ENCODE measurements at regions not wholly inside any gene's neighbourhood (a gene's known extent, or its start where the extent isn't known, plus 50 kb on each side); places are given as distances from the start of the nearest gene placed in this dataset.

- no peaks in the 10 kb centered on the region for H3K9me3 ChIP-seq
- intact Hi-C loops (cut with DNase I): no loop called here
- no peaks in the 10 kb centered on the region for H3K36me3 ChIP-seq
- no peak overlapping the region for H3K4me3 ChIP-seq
- H3K27ac ChIP-seq: no peak overlapping the region
- WGBS, 2 donors: 85 to 92% methylated on average over 1 of the region's 1 CpG
- TF ChIP-seq EP300 (IDR thresholded peaks at IDR 0.05) (no peak), POLR2AphosphoS5 (IDR thresholded peaks at IDR 0.05) (no peak)
- no peaks in the 10 kb centered on the region for H3K27me3 ChIP-seq
- no peaks in the 10 kb centered on the region for H3K4me1 ChIP-seq
- DNase-seq: no peak
Measured at GRCh38 chr4:19128176-19128575, 1106.6 kb upstream of the LCORL start.

- no peak for DNase-seq
- WGBS, 2 donors: 57 to 76% methylated on average over 4 of the region's 4 CpGs
- Histone ChIP-seq H3K4me3 (no peak overlapping the region), H3K4me1 (no peaks in the 10 kb centered on the region), H3K27ac (no peak overlapping the region), H3K36me3 (no peaks in the 10 kb centered on the region), H3K9me3 (no peaks in the 10 kb centered on the region), H3K27me3 (no peaks in the 10 kb centered on the region)
- intact Hi-C loops (cut with DNase I): no loop called here
- TF ChIP-seq POLR2A (IDR thresholded peaks at IDR 0.05): no peak
- no peak for TF ChIP-seq CTCF (IDR thresholded peaks at IDR 0.05)
Measured at GRCh38 chr4:19126903-19127302, 1105.3 kb upstream of the LCORL start.

- Histone ChIP-seq H3K27me3 (no peaks in the 10 kb centered on the region), H3K27ac (no peak overlapping the region), H3K36me3 (no peaks in the 10 kb centered on the region), H3K4me1 (no peaks in the 10 kb centered on the region), H3K9me3 (no peaks in the 10 kb centered on the region), H3K4me3 (no peak overlapping the region)
- no peak for TF ChIP-seq POLR2AphosphoS5 (IDR thresholded peaks at IDR 0.05)
- TF ChIP-seq EP300 (IDR thresholded peaks at IDR 0.05): no peak
- TF ChIP-seq CTCF (IDR thresholded peaks at IDR 0.05): no peak
- TF ChIP-seq POLR2A (IDR thresholded peaks at IDR 0.05): no peak
- intact Hi-C loops (cut with DNase I): no loop called here
- DNase-seq: no peak
- WGBS, 2 donors: 79 to 86% methylated on average over 4 of the region's 4 CpGs
Measured at GRCh38 chr4:19123681-19124080, 1102.1 kb upstream of the LCORL start.

GRCh38 chr4:19119904-19120560 is 1098.5 kb upstream of the LCORL start:
- no peak overlapping the region for H3K4me3 ChIP-seq
- DNase-seq: no peak
- H3K27me3 ChIP-seq: no peaks in the 10 kb centered on the region
- 51 to 69% methylated on average over 3 of the region's 3 CpGs for WGBS, 2 donors
- no peaks in the 10 kb centered on the region for H3K36me3 ChIP-seq
- no peaks in the 10 kb centered on the region for H3K9me3 ChIP-seq
- H3K4me1 ChIP-seq: no peaks in the 10 kb centered on the region
- intact Hi-C loops (cut with DNase I): no loop called here
- no peak overlapping the region for H3K27ac ChIP-seq
- TF ChIP-seq CTCF (IDR thresholded peaks at IDR 0.05) (no peak), POLR2AphosphoS5 (IDR thresholded peaks at IDR 0.05) (no peak)

GRCh38 chr4:19117022-19117421 is 1095.5 kb upstream of the LCORL start:
- DNase-seq: no peak
- no peak for TF ChIP-seq EP300 (IDR thresholded peaks at IDR 0.05)
- TF ChIP-seq POLR2A (IDR thresholded peaks at IDR 0.05): no peak
- TF ChIP-seq CTCF (IDR thresholded peaks at IDR 0.05): no peak
- 80 to 87% methylated on average over 2 of the region's 2 CpGs for WGBS, 2 donors
- Histone ChIP-seq H3K9me3 (no peaks in the 10 kb centered on the region), H3K4me3 (no peak overlapping the region), H3K27me3 (no peaks in the 10 kb centered on the region), H3K27ac (no peak overlapping the region), H3K36me3 (no peaks in the 10 kb centered on the region), H3K4me1 (no peaks in the 10 kb centered on the region)
- intact Hi-C loops (cut with DNase I): no loop called here

All from sigmoid colon (tissue), 6 donors.